ENCODE measurements at regions not wholly inside any gene's neighbourhood (a gene's known extent, or its start where the extent isn't known, plus 50 kb on each side); places are given as distances from the start of the nearest gene placed in this dataset.

GRCh38 chr4:129323658-129324057, 227.7 kb downstream of the C4orf33 start:
- Histone ChIP-seq H3K36me3 (ENCODE audit: insufficient read depth, low read length, poor library complexity, severe bottlenecking) (no peaks in the 10 kb centered on the region), H3K4me1 (ENCODE audit: insufficient read depth, low read length, poor library complexity, severe bottlenecking) (no peaks in the 10 kb centered on the region), H3K27ac (ENCODE audit: low read depth, low read length, poor library complexity, severe bottlenecking) (no peak overlapping the region), H3K4me3 (ENCODE audit: low read depth, low read length, poor library complexity, severe bottlenecking) (no peak overlapping the region), H3K9me3 (ENCODE audit: low read depth, low read length, poor library complexity, severe bottlenecking) (no peaks in the 10 kb centered on the region), H3K27me3 (replicated peaks; ENCODE audit: insufficient read depth, low read depth, low read length, poor library complexity) (no peaks in the 10 kb centered on the region)
- POLR2A ChIA-PET (ENCODE audit: low non-redundant PET): no interaction called here
- DNase-seq (ENCODE audit: low spot score): no peak
- intact Hi-C loops (cut with micrococcal nuclease; ENCODE audit: unreplicated experiment): no loop called here
- TF ChIP-seq, protein P1, sequence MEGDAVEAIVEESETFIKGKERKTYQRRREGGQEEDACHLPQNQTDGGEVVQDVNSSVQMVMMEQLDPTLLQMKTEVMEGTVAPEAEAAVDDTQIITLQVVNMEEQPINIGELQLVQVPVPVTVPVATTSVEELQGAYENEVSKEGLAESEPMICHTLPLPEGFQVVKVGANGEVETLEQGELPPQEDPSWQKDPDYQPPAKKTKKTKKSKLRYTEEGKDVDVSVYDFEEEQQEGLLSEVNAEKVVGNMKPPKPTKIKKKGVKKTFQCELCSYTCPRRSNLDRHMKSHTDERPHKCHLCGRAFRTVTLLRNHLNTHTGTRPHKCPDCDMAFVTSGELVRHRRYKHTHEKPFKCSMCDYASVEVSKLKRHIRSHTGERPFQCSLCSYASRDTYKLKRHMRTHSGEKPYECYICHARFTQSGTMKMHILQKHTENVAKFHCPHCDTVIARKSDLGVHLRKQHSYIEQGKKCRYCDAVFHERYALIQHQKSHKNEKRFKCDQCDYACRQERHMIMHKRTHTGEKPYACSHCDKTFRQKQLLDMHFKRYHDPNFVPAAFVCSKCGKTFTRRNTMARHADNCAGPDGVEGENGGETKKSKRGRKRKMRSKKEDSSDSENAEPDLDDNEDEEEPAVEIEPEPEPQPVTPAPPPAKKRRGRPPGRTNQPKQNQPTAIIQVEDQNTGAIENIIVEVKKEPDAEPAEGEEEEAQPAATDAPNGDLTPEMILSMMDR (conservative IDR thresholded peaks at IDR 0.05; ENCODE audit: low read depth, low read length): no peak
- TF ChIP-seq EZH2 (IDR thresholded peaks at IDR 0.05; ENCODE audit: borderline replicate concordance, low read depth, low read length, poor library complexity, severe bottlenecking): no peak
- no TSS peak for BruUV-seq (replicated peaks)
- CTCF ChIA-PET: no interaction called here

DNA sequence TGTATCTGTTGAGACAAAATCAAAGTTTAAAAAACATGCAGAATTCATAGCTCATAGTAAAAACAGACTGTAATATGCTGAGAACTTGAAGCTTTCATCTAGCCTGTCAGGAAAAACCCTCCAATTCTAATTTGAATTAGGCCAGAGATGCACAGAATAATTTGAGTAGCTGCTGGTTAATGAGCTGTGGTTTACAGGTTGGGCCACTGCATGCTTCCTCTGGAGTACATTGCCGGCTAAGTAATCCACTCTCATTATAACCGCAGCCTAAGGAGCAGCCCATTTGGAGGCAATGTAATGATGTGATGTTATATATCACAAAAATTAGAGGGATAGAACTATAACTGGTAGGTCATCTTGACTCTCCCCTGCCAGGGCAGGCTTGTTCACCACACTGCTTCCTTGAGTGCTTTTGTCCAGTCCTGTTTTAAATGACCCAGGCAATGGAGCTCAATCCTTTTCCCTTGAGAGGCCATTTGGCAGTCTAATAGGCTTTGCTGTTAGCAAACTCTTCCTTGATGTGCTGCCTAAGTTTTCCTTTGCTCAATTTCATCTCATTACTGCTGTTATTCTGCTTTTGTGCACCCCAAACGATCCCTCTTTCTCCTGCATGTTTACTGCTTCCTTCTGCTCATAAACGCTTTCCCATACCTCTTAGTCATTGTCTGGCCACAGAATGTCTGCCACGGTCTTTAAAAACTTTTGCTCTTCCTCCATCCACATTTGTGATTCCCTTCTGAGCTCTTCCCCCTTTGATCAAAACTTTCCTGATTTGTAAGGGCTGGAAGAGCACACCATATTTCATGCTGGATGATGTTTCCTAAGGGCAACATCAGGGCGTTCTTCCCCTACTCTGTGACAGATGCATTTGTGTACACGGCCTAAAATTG, 230.9 kb downstream of the C4orf33 start:
- Histone ChIP-seq H3K27ac (ENCODE audit: low read depth, low read length, poor library complexity, severe bottlenecking) (no peak overlapping the region), H3K4me1 (ENCODE audit: insufficient read depth, low read length, poor library complexity, severe bottlenecking) (no peaks in the 10 kb centered on the region), H3K4me3 (ENCODE audit: low read depth, low read length, poor library complexity, severe bottlenecking) (no peak overlapping the region), H3K27me3 (replicated peaks; ENCODE audit: insufficient read depth, low read depth, low read length, poor library complexity) (no peaks in the 10 kb centered on the region), H3K36me3 (ENCODE audit: insufficient read depth, low read length, poor library complexity, severe bottlenecking) (no peaks in the 10 kb centered on the region), H3K9me3 (ENCODE audit: low read depth, low read length, poor library complexity, severe bottlenecking) (no peaks in the 10 kb centered on the region)
- intact Hi-C loops (cut with micrococcal nuclease; ENCODE audit: unreplicated experiment): no loop called here
- BruUV-seq (replicated peaks): no TSS peak
- POLR2A ChIA-PET (ENCODE audit: low non-redundant PET): no interaction called here
- no peak for TF ChIP-seq EZH2 (IDR thresholded peaks at IDR 0.05; ENCODE audit: borderline replicate concordance, low read depth, low read length, poor library complexity, severe bottlenecking)
- TF ChIP-seq, protein P1 (conservative IDR thresholded peaks at IDR 0.05; ENCODE audit: low read depth, low read length): no peak
- DNase-seq (ENCODE audit: low spot score): no peak
- CTCF ChIA-PET: no interaction called here

- no peaks in the 10 kb centered on the region for H3K9me3 ChIP-seq (ENCODE audit: low read depth, low read length, poor library complexity, severe bottlenecking)
- POLR2A ChIA-PET (ENCODE audit: low non-redundant PET): no interaction called here
- H3K27ac ChIP-seq (ENCODE audit: low read depth, low read length, poor library complexity, severe bottlenecking): no peak overlapping the region
- no peaks in the 10 kb centered on the region for H3K36me3 ChIP-seq (ENCODE audit: insufficient read depth, low read length, poor library complexity, severe bottlenecking)
- H3K4me3 ChIP-seq (ENCODE audit: low read depth, low read length, poor library complexity, severe bottlenecking): no peak overlapping the region
- BruUV-seq (replicated peaks): no TSS peak
- H3K27me3 ChIP-seq (replicated peaks; ENCODE audit: insufficient read depth, low read depth, low read length, poor library complexity): no peaks in the 10 kb centered on the region
- TF ChIP-seq EZH2 (IDR thresholded peaks at IDR 0.05; ENCODE audit: borderline replicate concordance, low read depth, low read length, poor library complexity, severe bottlenecking): no peak
- intact Hi-C loops (cut with micrococcal nuclease; ENCODE audit: unreplicated experiment): no loop called here
- CTCF ChIA-PET: no interaction called here
- DNase-seq (ENCODE audit: low spot score): no peak
- H3K4me1 ChIP-seq (ENCODE audit: insufficient read depth, low read length, poor library complexity, severe bottlenecking): no peaks in the 10 kb centered on the region
Measured at GRCh38 chr4:129327637-129328036, 231.7 kb downstream of the C4orf33 start.

All from A673 (cell line).